22Rv1 (cell line): ENCODE measurements at regions not wholly inside any gene's neighbourhood (a gene's known extent, or its start where the extent isn't known, plus 50 kb on each side); places are given as distances from the start of the nearest gene placed in this dataset.

Experiments
- CTCF ChIP-seq: fragments of 450-650 bp; IDR thresholded peaks from 2 replicates; pipeline ENCODE4 v1.5.1; 2017; ENCODE audit warnings: mild to moderate bottlenecking
- ZFX ChIP-seq: fragments of 450-650 bp; IDR thresholded peaks from 2 replicates; pipeline ENCODE4 v1.6.1; 2017; ENCODE audit warnings: antibody characterized with exemption, borderline replicate concordance

- TF ChIP-seq CTCF (no peak), ZFX (no peak)
Observed at GRCh38 chr11:8320076-8320475, 56.4 kb upstream of the LMO1 start.
